ENCODE measurements at regions not wholly inside any gene's neighbourhood (a gene's known extent, or its start where the extent isn't known, plus 50 kb on each side); places are given as distances from the start of the nearest gene placed in this dataset.
"Not testable (repeated sequence)": the region's sequence is repeated elsewhere in the genome, so short reads cannot be mapped to it uniquely, and the experiment has no call there.

DNA sequence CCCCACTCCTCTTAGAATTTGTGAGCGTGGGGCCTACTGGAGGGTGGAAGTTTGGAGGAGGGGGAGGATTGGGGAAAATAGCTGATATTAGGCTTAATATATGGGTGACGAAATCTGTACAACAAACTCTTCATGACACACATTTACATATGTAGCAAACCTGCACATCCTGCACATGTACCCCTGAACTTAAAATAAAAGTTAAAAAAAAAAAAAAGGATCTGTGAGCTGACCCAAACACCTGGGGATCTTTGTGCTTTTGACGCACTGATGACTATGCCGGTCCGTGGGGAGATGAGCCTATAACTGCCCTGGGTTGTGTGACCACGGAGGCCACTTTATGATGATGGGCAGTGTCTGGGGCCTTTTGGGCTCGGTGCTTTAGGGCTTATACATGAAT lies 107.7 kb downstream of the IGLL1 start:
- not testable (repeated sequence) for TF ChIP-seq FOXA1 (IDR thresholded peaks at IDR 0.05); SP1 (IDR thresholded peaks at IDR 0.05); ELF4 (IDR thresholded peaks at IDR 0.05); ARNT (IDR thresholded peaks at IDR 0.05); L3MBTL2 (conservative IDR thresholded peaks at IDR 0.05); FOXK2 (IDR thresholded peaks at IDR 0.05); ZNF384 (IDR thresholded peaks at IDR 0.05); TARDBP (IDR thresholded peaks at IDR 0.05); BHLHE40 (IDR thresholded peaks at IDR 0.05; ENCODE audit: borderline replicate concordance); SUZ12 (IDR thresholded peaks at IDR 0.05)
- TF ChIP-seq, protein P1, sequence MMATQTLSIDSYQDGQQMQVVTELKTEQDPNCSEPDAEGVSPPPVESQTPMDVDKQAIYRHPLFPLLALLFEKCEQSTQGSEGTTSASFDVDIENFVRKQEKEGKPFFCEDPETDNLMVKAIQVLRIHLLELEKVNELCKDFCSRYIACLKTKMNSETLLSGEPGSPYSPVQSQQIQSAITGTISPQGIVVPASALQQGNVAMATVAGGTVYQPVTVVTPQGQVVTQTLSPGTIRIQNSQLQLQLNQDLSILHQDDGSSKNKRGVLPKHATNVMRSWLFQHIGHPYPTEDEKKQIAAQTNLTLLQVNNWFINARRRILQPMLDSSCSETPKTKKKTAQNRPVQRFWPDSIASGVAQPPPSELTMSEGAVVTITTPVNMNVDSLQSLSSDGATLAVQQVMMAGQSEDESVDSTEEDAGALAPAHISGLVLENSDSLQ (IDR thresholded peaks at IDR 0.05) = not testable (repeated sequence)
